SW 1271 (cell line): ENCODE measurements at regions not wholly inside any gene's neighbourhood (a gene's known extent, or its start where the extent isn't known, plus 50 kb on each side); places are given as distances from the start of the nearest gene placed in this dataset.
A peak's percentile ranks its signal among the peaks of the same experiment; 100 is the strongest.
"Not testable (repeated sequence)": the region's sequence is repeated elsewhere in the genome, so short reads cannot be mapped to it uniquely, and the experiment has no call there.

ENCODE experiments used
- DNase-seq, 2 experiments: peaks; one replicate each; lab custom pipeline; 2025; lab: John Stamatoyannopoulos, UW

GRCh38 chr2:126059379-126059778, 596.6 kb upstream of the GYPC start:
- no peak for DNase-seq

- no peak for DNase-seq
These were observed 570.8 kb upstream of the GYPC start for GRCh38 chr2:126085011-126085795.

- no peak for DNase-seq
These were observed 555.0 kb upstream of the GYPC start for GRCh38 chr2:126100962-126101361.

- no peak for DNase-seq
These were observed 550.0 kb upstream of the GYPC start for GRCh38 chr2:126106006-126106405.

- DNase-seq: no peak
These were observed 548.1 kb upstream of the GYPC start for GRCh38 chr2:126107883-126108282.

- DNase-seq: no peak
These were observed 540.0 kb upstream of the GYPC start for GRCh38 chr2:126115975-126116374.

- no peak for DNase-seq
These were observed 538.1 kb upstream of the GYPC start for GRCh38 chr2:126117886-126118285.

- DNase-seq: no peak
These were observed 510.2 kb upstream of the GYPC start for GRCh38 chr2:126145752-126146151.

GRCh38 chr2:126154256-126154785, 501.6 kb upstream of the GYPC start:
- DNase-seq: no peak

- not testable (repeated sequence) for DNase-seq
These were observed 495.0 kb upstream of the GYPC start for GRCh38 chr2:126160950-126161349.

- no peak for DNase-seq
These were observed 483.2 kb upstream of the GYPC start for GRCh38 chr2:126172631-126173184.

- DNase-seq: no peak
These were observed 480.7 kb upstream of the GYPC start for GRCh38 chr2:126175222-126175621.

- no peak for DNase-seq
These were observed 478.5 kb upstream of the GYPC start for GRCh38 chr2:126177479-126177878.

GRCh38 chr2:126187668-126188067, 468.3 kb upstream of the GYPC start:
- DNase-seq: no peak

GRCh38 chr2:126189527-126189926, 466.4 kb upstream of the GYPC start:
- no peak for DNase-seq

- DNase-seq: no peak
These were observed 455.4 kb upstream of the GYPC start for GRCh38 chr2:126200538-126200937.

- DNase-seq: no peak
These were observed 447.7 kb upstream of the GYPC start for GRCh38 chr2:126208266-126208665.

- no peak for DNase-seq
These were observed 443.2 kb upstream of the GYPC start for GRCh38 chr2:126212735-126213134.

- no peak for DNase-seq
These were observed 436.9 kb upstream of the GYPC start for GRCh38 chr2:126219081-126219480.

GRCh38 chr2:126220331-126220730, 435.6 kb upstream of the GYPC start:
- peak in 1 of 2 experiments; percentile 4 for DNase-seq

GRCh38 chr2:126221506-126221905, 434.5 kb upstream of the GYPC start:
- DNase-seq: no peak

- DNase-seq: no peak
These were observed 433.7 kb upstream of the GYPC start for GRCh38 chr2:126222278-126222677.

GRCh38 chr2:126224776-126225175, 431.2 kb upstream of the GYPC start:
- no peak for DNase-seq

- no peak for DNase-seq
These were observed 428.7 kb upstream of the GYPC start for GRCh38 chr2:126227250-126227649.
